ENCODE measurements at regions not wholly inside any gene's neighbourhood (a gene's known extent, or its start where the extent isn't known, plus 50 kb on each side); places are given as distances from the start of the nearest gene placed in this dataset.

GRCh38 chr7:12137283-12137682, 73.8 kb upstream of the TMEM106B start:
- Histone ChIP-seq H3K27ac (replicated peaks) (no peak overlapping the region), H3K4me3 (replicated peaks; ENCODE audit: insufficient read depth, low read length) (no peak overlapping the region), H3K27me3 (ENCODE audit: insufficient read depth, poor library complexity, severe bottlenecking) (no peaks in the 10 kb centered on the region)
- no peak for TF ChIP-seq POLR2AphosphoS5 (IDR thresholded peaks at IDR 0.05; ENCODE audit: low read depth)
- no peak for TF ChIP-seq REST (IDR thresholded peaks at IDR 0.05; ENCODE audit: insufficient replicate concordance, low read depth)
- TF ChIP-seq SPI1 (IDR thresholded peaks at IDR 0.05; ENCODE audit: borderline replicate concordance, low read depth) = no peak
- TF ChIP-seq CTCF (IDR thresholded peaks at IDR 0.05; ENCODE audit: insufficient read depth, low read length) = no peak
- no peak for TF ChIP-seq GABPA (IDR thresholded peaks at IDR 0.05; ENCODE audit: low read depth)
- DNase-seq (ENCODE audit: low read depth in 1 of 2, low spot score in 1 of 2) = no peak

- H3K4me3 ChIP-seq (replicated peaks; ENCODE audit: insufficient read depth, low read length) = no peak overlapping the region
- H3K27me3 ChIP-seq (ENCODE audit: insufficient read depth, poor library complexity, severe bottlenecking) = no peaks in the 10 kb centered on the region
- no peak for DNase-seq (ENCODE audit: low read depth in 1 of 2, low spot score in 1 of 2)
- TF ChIP-seq CTCF (IDR thresholded peaks at IDR 0.05; ENCODE audit: insufficient read depth, low read length) (no peak), SPI1 (IDR thresholded peaks at IDR 0.05; ENCODE audit: borderline replicate concordance, low read depth) (no peak), POLR2AphosphoS5 (IDR thresholded peaks at IDR 0.05; ENCODE audit: low read depth) (no peak), REST (IDR thresholded peaks at IDR 0.05; ENCODE audit: insufficient replicate concordance, low read depth) (no peak), GABPA (IDR thresholded peaks at IDR 0.05; ENCODE audit: low read depth) (no peak)
- no peak overlapping the region for H3K27ac ChIP-seq (replicated peaks)
These were observed 72.7 kb upstream of the TMEM106B start for GRCh38 chr7:12138421-12138820.

- no peak overlapping the region for H3K4me3 ChIP-seq (replicated peaks; ENCODE audit: insufficient read depth, low read length)
- H3K27ac ChIP-seq (replicated peaks) = no peak overlapping the region
- no peak for DNase-seq (ENCODE audit: low read depth in 1 of 2, low spot score in 1 of 2)
- TF ChIP-seq REST (IDR thresholded peaks at IDR 0.05; ENCODE audit: insufficient replicate concordance, low read depth) = no peak
- TF ChIP-seq GABPA (IDR thresholded peaks at IDR 0.05; ENCODE audit: low read depth) = no peak
- no peak for TF ChIP-seq POLR2AphosphoS5 (IDR thresholded peaks at IDR 0.05; ENCODE audit: low read depth)
- TF ChIP-seq CTCF (IDR thresholded peaks at IDR 0.05; ENCODE audit: insufficient read depth, low read length) = no peak
- no peak for TF ChIP-seq SPI1 (IDR thresholded peaks at IDR 0.05; ENCODE audit: borderline replicate concordance, low read depth)
- H3K27me3 ChIP-seq (ENCODE audit: insufficient read depth, poor library complexity, severe bottlenecking) = no peaks in the 10 kb centered on the region
These were observed 71.7 kb upstream of the TMEM106B start for GRCh38 chr7:12139416-12139815.
